ENCODE measurements at regions not wholly inside any gene's neighbourhood (a gene's known extent, or its start where the extent isn't known, plus 50 kb on each side); places are given as distances from the start of the nearest gene placed in this dataset.
"Not testable (repeated sequence)": the region's sequence is repeated elsewhere in the genome, so short reads cannot be mapped to it uniquely, and the experiment has no call there.

- no peak for DNase-seq (ENCODE audit: low spot score)
- H3K27me3 Mint-ChIP-seq (ENCODE audit: unreplicated experiment) = peaks cover 4% of the 10 kb centered on the region
- TF ChIP-seq CTCF (IDR thresholded peaks at IDR 0.05; ENCODE audit: unreplicated experiment) = no peak
- no peak overlapping the region for H3K4me3 Mint-ChIP-seq (ENCODE audit: unreplicated experiment)
- no peaks in the 10 kb centered on the region for H3K36me3 Mint-ChIP-seq (ENCODE audit: low read depth, unreplicated experiment)
- H3K4me1 Mint-ChIP-seq (ENCODE audit: unreplicated experiment) = peaks cover 7% of the 10 kb centered on the region
- H3K27ac Mint-ChIP-seq (ENCODE audit: unreplicated experiment) = no peak overlapping the region
- no peaks in the 10 kb centered on the region for H3K9me3 Mint-ChIP-seq (ENCODE audit: unreplicated experiment)
Observed at GRCh38 chr22:19658967-19659804, 55.1 kb upstream of the SEPTIN5 start.

- DNase-seq (ENCODE audit: low spot score) = no peak
- Mint-ChIP-seq H3K27me3 (ENCODE audit: unreplicated experiment) (peaks cover 5% of the 10 kb centered on the region), H3K36me3 (ENCODE audit: low read depth, unreplicated experiment) (no peaks in the 10 kb centered on the region), H3K9me3 (ENCODE audit: unreplicated experiment) (no peaks in the 10 kb centered on the region), H3K27ac (ENCODE audit: unreplicated experiment) (no peak overlapping the region), H3K4me3 (ENCODE audit: unreplicated experiment) (no peak overlapping the region), H3K4me1 (ENCODE audit: unreplicated experiment) (peaks cover 8% of the 10 kb centered on the region)
- TF ChIP-seq CTCF (IDR thresholded peaks at IDR 0.05; ENCODE audit: unreplicated experiment) = no peak
Observed at GRCh38 chr22:19659805-19660345, 54.4 kb upstream of the SEPTIN5 start.

- not testable (repeated sequence) for H3K9me3 Mint-ChIP-seq (ENCODE audit: unreplicated experiment); H3K27me3 Mint-ChIP-seq (ENCODE audit: unreplicated experiment); H3K36me3 Mint-ChIP-seq (ENCODE audit: low read depth, unreplicated experiment); H3K27ac Mint-ChIP-seq (ENCODE audit: unreplicated experiment); H3K4me1 Mint-ChIP-seq (ENCODE audit: unreplicated experiment); H3K4me3 Mint-ChIP-seq (ENCODE audit: unreplicated experiment); DNase-seq (ENCODE audit: low spot score)
Observed at GRCh38 chr22:19660583-19660982, 53.7 kb upstream of the SEPTIN5 start.

GRCh38 chr22:19661156-19661555 is 53.1 kb upstream of the SEPTIN5 start:
- H3K9me3 Mint-ChIP-seq (ENCODE audit: unreplicated experiment) = no peaks in the 10 kb centered on the region
- no peak for TF ChIP-seq CTCF (IDR thresholded peaks at IDR 0.05; ENCODE audit: unreplicated experiment)
- H3K36me3 Mint-ChIP-seq (ENCODE audit: low read depth, unreplicated experiment) = no peaks in the 10 kb centered on the region
- H3K4me1 Mint-ChIP-seq (ENCODE audit: unreplicated experiment) = peaks cover 8% of the 10 kb centered on the region
- no peak overlapping the region for H3K4me3 Mint-ChIP-seq (ENCODE audit: unreplicated experiment)
- H3K27me3 Mint-ChIP-seq (ENCODE audit: unreplicated experiment) = peaks cover 6% of the 10 kb centered on the region
- H3K27ac Mint-ChIP-seq (ENCODE audit: unreplicated experiment) = no peak overlapping the region
- no peak for DNase-seq (ENCODE audit: low spot score)

- H3K27ac Mint-ChIP-seq (ENCODE audit: unreplicated experiment); DNase-seq (ENCODE audit: low spot score); H3K36me3 Mint-ChIP-seq (ENCODE audit: low read depth, unreplicated experiment); H3K9me3 Mint-ChIP-seq (ENCODE audit: unreplicated experiment); H3K4me3 Mint-ChIP-seq (ENCODE audit: unreplicated experiment); H3K27me3 Mint-ChIP-seq (ENCODE audit: unreplicated experiment): not testable (repeated sequence)
- peaks cover 11% of the 10 kb centered on the region for H3K4me1 Mint-ChIP-seq (ENCODE audit: unreplicated experiment)
Observed at GRCh38 chr22:19662049-19662684, 52.1 kb upstream of the SEPTIN5 start.
